Right lung (tissue), 2 donors: ENCODE measurements at regions not wholly inside any gene's neighbourhood (a gene's known extent, or its start where the extent isn't known, plus 50 kb on each side); places are given as distances from the start of the nearest gene placed in this dataset.
"Not testable (repeated sequence)": the region's sequence is repeated elsewhere in the genome, so short reads cannot be mapped to it uniquely, and the experiment has no call there.

Experiments
- DNase-seq, 2 donors: peaks; one replicate each; pipeline ENCODE4 v3.0.0-alpha.2; 2013

DNA sequence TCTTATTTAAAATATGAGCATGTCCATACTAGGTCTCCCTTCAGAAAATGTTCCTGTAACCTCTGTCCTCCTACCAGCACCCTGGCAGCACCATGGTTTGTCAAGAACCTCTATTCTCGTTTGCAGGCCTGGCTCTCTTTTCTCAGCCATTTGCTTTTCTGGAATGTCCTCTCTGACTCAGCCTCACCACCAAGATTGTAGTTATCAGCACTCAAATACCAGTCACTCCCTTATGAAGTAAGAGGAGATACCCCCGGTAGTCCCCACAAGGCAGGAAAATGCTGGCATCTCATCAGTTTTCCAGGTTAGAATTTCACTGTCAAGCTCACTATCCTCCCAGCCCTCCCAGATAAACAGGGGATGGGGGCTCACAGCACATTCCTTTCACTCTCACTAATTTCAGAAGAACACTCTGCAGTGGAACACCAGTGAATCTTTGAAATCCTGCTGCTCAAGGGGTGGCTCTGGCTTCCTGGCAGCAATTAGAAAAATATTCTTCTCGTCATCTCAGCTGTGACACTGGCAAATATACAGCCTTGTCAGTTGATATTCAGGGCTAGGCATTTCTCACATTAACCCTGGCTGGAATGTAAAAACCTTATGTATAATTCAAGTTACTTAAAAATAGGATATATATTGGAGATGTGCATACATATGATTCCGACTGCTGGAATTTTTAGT lies 129.2 kb downstream of the TBX18 start:
- DNase-seq = no peak

DNA sequence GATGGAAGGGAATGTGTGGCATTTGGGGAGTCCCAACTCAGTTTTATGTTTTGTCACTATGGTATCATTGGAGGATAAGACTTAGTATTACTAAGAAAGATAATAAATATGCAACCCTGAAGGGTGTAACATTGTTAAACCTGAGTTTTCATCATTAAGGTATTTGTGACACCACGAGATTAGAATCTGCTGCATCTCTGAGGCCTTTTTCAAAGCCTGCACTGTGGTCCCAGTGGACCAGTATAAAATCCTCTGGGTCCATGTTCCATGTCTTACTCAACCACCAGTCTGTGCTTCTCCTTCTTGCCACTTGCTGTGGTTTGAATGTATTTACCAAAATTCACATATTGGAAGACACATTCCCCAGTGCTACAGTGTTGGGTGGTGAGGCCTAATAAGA lies 130.6 kb downstream of the TBX18 start:
- DNase-seq = no peak

DNA sequence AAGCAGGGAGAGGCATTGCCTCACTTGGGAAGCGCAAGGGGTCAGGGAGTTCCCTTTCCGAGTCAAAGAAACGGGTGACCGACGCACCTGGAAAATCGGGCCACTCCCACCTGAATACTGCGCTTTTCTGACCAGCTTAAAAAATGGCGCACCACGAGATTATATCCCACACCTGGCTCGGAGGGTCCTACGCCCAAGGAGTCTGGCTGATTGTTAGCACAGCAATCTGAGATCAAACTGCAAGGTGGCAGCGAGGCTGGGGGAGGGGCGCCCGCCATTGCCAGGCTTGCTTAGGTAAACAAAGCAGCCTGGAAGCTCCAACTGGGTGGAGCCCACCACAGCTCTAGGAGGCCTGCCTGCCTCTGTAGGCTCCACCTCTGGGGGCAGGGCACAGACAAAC lies 137.9 kb downstream of the TBX18 start:
- DNase-seq = not testable (repeated sequence)

DNA sequence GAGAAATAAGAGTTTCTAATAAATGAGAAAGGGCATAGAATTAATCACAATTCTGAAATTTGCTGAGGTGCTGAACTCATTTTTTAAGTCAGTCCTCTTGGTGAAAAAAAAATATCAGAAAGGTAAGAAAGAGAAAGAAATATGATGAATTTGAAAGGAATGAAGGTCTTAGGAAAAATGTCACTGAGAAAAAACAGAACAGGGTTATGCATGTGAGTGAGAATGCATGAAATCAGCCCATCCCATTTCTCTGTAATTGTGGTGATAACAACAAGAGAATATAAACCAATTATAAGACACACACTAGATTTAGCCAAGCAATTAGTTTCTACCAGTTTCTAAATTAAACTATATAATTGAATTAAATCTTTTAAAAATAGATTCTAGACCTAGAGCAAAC lies 138.9 kb downstream of the TBX18 start:
- DNase-seq = no peak

DNA sequence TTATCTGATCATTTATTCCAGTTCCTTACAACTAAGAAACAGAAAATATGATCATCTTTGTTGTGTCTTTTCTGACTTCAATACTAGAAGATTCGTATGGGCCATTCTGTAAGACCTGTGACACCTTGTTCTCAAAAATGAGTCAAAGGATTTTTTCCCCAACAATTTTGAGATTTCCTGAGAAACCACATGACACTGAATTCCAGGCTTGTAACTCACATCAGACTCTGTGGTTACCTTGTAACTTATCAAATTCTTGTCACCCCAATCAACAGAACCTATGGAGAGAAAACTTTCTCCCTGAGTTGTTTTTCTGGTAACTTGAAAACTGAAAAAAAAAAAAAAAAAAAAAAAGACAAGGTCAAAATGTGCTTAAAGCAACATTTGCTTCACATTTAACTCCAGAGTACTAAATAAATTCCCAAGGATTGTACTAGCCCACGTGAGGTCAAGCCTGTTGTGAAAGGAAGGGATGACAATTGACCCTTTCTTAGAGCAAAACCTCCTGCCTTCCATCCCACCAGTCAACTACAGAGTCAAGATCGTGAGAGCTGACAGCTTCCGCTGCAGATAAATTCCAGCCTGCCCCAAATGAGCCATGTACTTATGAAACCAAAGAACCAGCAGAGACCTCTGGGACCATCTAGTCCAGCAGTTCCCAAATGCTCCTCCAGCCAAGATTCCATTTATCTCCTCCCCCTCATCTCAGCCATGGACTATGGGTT lies 140.3 kb downstream of the TBX18 start:
- DNase-seq = no peak

DNA sequence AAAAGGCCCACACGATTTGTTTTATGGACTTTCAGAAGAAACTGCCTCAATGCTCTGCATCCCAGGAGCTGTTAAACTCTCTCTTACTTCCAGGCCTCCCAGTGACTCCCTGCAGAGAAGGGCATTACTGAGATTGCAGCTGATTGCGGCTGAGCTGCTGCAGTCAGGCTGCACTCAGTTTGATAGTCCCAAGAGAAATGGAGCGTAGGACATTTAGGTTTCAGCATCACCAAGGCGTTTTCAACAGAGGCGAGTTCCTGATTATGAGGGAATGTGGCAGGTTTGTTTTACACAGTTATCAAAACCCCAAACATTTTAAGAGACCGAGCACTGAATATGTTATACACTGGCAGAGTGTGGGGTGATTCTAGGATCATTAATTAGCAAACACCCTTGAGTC lies 145.6 kb downstream of the TBX18 start:
- DNase-seq = no peak

DNA sequence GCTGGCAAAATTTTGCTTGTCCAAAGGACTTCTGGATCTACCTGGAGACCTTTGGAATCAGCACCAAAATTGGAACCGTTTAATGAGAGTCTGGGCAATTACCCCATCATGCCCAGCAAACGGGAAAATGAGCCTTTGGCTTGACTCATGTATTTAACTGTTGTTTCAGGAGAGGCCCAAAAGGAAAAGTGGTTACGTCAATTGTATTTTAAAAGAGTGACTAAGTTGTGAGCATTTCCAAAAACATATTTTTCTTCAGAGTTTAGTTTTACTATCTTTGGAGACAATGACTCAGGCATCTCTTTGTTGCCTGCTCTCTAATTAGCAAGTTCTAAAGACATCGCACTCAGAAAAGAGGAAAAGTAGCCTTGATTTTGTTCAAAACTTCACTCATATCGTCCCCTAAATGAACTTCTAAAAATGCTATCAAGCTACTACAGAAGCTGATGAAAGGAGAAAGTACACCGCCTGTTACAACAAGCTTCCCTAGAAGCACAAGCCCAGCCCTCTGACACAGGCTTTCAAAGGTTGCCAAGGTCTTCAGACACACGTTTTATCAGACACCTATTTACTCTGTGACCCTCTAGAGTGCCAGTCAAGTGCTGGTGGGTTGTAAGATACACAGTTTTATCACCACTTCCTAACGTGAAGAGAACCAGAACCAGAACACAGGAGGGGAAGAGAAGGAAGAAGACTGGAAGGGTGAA lies 146.2 kb downstream of the TBX18 start:
- DNase-seq = no peak

DNA sequence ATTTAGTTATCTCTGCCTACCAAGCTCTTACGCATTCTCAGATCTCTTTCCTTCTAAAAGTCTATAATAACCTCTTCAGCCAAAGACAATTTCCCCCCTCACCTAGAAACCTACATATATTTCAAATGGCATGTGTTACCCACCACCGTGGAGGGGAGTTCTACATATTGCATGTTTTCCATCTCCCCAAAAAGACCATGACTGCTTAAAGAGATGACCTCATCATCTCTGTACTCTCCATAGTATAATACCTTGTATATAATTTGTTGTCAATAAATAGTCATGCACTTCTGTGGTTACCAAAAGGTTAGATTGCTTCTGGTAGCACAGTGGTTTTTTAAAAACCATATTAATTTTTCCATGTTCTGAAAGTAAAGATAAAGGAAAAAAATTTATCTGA lies 148.4 kb downstream of the TBX18 start:
- no peak for DNase-seq

DNA sequence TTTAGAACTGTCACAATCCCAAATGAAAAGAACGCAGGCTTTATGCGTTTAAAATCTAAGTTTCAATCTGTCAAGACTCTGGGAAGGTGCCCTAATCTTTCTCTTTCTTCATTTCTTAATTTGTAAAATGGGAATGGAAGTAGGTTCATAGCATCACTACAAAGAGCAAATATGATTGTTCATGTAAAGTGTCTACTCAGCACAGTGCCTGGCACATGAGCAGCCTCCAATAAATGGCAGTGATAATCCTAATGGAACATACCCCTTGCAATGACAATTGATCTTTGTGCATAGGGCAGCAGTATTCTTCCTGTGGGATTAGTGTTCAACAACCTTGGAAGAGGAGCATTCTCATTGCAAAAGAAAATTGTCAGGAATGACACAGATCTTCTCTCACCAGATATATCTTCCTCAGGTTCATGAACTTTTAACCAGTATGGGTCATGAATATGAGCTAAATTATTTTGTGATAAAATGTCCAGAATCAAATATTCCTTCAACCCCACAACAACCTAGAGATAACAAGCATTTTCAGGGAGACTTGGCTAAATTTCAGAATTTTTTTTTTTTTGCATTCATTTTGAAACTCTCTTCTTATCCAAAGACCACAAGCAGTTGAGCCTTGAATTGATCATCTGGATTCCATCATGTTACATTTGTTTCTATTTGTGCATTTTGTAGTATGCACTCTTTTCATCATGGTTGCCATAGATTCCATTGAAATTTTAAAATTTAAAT lies 149.1 kb downstream of the TBX18 start:
- DNase-seq = no peak

DNA sequence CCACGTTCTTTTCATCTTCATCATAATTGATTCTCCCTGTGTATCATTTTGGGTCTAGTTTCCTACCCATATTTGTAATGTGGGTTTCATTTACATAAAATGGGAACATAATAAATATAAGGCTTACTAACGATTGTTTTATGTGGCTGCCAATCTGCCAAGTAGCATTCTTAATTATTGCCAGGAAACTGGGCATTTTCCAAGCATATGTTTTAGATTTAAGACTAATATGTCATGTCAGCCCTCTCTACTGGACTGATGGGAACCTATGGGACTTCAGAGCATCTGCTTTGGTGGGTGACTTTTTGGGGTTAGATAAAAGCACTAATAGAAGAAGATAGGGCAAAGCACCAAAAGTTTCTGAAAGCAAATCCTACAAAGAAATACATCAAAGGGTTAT lies 157.5 kb downstream of the TBX18 start:
- no peak for DNase-seq

DNA sequence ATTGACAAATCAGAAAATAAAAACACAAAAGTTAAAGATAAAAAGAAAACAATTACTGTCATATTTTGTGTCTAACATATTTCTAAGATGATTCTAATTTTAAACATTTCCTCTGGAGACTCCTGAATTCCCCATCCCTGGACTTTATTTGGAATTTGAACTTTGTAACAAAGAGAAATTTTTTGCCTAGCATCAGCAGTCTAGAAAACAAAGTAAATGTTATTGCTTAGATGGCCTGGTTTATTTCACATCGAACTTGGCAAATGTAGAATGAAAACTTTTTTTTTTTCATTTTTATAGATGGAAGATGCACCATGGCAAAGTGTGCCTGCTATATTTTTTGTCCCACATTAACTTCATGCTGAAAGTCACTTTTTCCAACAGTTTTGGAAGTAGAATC lies 159.1 kb downstream of the TBX18 start:
- no peak for DNase-seq

DNA sequence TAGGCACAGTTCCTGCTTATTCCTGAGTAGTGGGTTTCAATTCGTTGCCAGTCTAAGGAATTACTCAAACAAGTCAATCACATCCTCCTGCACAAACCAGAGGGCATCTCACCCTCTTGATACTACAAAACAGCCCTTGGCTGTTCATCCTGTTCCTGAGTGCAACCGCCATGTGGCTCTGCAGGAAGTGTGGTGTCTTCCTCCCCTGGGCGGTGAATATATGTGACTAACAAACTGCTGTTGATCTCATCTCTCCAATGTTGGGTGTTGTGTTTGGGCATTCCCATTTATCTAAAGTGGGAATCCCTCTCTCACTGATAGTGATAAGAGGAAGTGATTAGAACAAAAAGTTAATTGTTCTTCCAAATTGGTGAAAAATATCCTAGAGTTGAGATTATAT lies 163.0 kb downstream of the TBX18 start:
- no peak for DNase-seq

DNA sequence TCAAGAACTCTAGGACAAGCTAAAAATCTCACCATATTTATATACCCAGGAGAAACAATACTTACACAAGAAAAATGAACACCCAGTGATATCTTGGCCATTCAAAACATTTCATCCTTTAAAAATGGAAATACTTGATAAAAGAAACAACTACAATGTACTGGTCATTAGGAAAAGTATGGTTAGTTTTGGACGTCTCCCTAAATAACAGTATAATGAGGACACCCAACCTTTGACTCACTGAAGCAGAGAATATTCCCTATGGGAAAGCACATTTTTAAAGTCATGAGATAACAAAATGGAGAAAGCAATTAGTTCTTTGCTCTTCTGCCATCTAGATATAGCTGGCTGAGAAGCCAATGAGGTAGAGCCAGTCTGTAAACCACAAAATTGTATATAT lies 164.4 kb downstream of the TBX18 start:
- no peak for DNase-seq

DNA sequence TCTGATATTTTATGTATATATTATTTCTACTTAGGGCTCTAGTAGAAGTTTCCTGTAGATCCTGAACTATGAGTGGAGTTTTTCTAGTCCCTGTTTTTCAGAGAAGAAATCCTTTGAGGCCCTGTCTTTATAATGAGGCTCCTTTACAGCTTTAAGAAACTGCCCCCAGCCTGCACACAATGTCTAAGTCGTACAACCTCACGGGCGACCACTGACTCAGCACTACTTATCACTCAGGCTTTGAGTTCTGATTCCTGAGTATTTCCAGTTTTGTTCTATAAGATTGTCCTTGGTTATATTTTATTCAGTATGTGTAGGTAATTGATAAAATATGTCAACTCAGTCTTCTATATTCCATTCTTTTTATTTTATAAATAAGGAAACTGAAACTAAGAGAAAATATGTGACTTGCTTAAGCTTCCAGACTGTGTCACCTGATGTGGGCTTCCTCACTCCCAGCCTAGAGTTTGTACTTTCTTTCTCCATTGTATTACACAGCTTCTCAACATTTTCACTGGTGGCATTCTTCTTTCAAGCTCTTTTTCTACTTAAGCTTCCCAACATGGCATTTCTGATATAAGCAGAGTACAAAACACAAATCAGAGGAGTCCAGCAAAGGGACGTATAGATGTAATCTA lies 167.0 kb downstream of the TBX18 start:
- DNase-seq = no peak

DNA sequence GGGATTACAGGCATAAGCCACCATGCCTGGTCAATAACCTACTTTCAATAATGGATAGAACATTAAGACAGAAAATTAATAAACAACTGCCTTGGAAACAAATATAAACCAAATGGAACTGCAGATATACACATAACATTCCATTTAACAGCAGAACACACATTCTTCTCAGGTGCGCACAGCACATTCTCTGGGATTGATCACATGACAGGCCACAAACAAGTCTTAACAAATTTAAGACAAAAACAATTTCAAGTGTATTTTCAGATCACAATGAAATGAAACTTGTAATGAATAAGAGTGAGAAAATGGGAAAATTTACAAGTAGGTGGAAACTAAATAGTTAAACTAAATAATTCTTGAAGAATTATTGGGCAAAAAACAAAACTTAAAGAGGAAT lies 167.9 kb downstream of the TBX18 start:
- no peak for DNase-seq

DNA sequence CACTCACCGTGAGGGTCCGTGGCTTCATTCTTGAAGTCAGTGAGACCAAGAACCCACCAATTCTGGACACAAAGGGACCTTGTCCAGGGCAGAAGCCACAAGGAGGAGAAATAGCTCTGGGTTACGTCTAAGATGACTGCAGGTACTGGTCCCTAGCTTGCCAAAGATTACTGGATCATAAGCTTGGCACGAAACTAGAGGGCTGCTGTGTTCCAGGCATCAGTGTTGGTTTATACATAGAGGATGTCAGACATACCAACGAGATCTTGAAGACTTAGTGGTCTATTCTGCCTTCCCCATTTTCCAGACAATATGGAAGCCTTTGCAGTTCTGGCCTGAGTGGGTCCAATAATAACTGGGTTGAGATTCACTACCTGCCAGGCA lies 175.7 kb downstream of the TBX18 start:
- no peak for DNase-seq

DNA sequence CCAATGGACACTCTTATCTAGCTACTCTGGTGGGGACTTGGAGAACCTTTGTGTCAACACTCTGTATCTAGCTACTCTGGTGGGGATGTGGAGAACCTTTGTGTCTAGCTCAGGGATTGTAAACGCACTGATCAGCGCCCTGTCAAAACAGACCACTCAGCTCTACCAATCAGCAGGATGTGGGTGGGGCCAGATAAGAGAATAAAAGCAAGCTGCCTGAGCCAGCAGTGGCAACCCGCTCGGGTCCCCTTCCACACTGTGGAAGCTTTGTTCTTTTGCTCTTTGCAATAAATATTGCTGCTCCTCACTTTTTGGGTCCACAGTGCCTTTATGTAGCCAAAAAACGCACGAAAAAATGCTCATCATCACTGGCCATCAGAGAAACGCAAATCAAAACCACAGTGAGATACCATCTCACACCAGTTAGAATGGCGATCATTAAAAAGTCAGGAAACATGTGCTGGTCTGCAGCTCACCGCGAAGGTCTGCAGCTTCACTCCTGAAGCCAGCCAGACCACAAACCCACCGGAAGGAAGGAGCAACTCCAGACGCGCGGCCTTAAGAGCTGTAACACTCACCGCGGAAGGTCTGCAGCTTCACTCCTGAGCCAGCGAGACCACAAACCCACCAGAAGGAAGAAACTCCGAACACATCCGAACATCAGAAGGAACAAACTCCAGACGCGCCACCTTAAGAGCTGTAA lies 176.3 kb downstream of the TBX18 start:
- DNase-seq = not testable (repeated sequence)

DNA sequence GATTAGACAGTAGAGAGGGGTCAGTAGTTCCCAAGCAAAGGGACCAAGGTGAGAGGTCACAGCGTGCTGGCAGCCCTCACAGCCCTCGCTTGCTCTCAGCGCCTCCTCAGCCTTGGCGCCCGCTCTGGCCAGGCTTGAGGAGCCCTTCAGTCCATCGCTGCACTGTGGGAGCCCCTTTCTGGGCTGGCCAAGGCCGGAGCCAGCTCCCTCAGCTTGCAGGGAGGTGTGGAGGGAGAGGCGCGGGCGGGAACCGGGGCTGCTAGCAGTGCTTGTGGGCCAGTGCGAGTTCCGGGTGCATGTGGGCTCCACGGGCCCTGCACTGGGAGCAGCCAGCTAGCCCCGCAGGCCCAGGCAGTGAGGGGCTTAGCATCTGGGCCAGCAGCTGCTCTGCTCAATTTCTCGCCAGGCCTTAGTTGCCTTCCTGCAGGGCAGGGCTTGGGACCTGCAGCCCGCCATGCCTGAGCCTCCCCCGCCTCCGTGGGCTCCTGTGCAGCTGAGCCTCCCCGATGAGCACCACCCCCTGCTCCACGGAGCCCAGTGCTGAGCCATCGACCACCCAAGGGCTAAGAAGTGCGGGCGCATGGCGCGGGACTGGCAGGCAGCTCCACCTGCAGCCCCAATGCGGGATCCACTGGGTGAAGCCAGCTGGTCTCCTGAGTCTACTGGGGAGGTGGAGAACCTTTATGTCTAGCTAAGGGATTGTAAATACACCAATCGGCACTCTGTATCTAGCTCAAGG lies 177.0 kb downstream of the TBX18 start:
- not testable (repeated sequence) for DNase-seq

DNA sequence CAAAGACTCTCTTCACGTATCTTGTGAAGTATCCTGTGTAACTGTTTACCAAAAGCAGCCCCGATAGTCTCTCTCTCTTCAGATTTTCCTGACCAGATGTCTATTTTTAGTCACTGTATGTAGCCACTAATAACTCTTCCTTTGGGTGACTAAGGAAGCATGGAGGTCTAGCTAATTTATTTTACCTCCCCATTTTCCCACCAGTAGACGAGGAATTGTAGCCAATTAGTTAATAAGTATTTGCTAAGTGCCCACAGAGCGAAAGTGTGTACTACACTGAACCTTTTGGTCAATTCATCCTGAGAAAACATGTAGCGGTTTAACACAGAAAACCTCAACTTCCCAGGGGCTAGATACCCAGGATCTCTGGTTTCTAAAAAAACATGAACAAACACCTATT lies 180.6 kb downstream of the TBX18 start:
- DNase-seq = no peak

DNA sequence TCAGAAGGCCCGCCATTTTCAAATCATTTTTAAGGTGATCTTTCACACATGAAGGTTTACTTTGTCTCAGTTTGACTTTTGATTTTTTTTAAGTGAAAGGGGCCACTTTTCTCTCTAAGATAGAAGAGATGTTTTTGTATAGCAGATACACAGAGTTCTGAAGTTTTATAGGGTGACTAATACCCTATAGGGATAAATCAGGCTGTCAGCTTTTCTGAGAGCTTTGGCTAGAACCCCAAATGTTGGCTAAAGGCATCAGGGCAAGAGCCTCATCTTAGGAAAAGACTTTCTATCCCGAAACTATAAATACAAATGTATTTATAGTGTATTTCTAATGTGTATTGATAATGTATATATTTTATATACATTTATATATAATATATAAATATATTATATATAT lies 181.4 kb downstream of the TBX18 start:
- DNase-seq = no peak
